Ishikawa (cell line): ENCODE measurements at regions not wholly inside any gene's neighbourhood (a gene's known extent, or its start where the extent isn't known, plus 50 kb on each side); places are given as distances from the start of the nearest gene placed in this dataset.

Experiments used
- CEBPB ChIP-seq: IDR thresholded peaks from 2 replicates; pipeline ENCODE4 v1.6.1; 2012
- CREB1 ChIP-seq: IDR thresholded peaks from 2 replicates; pipeline ENCODE4 v1.6.1; 2012; ENCODE audit warnings: low read depth
- EGR1 ChIP-seq: IDR thresholded peaks from 2 replicates; pipeline ENCODE4 v1.6.1; 2012
- EP300 ChIP-seq: IDR thresholded peaks from 2 replicates; pipeline ENCODE4 v1.6.1; 2012; ENCODE audit warnings: borderline replicate concordance
- FOXM1 ChIP-seq: IDR thresholded peaks from 2 replicates; pipeline ENCODE4 v1.6.1; 2012; ENCODE audit warnings: low read depth, borderline replicate concordance
- NFIC ChIP-seq: IDR thresholded peaks from 2 replicates; pipeline ENCODE4 v1.6.1; 2012
- RAD21 ChIP-seq: IDR thresholded peaks from 2 replicates; pipeline ENCODE4 v1.6.1; 2012; ENCODE audit warnings: low read depth
- TAF1 ChIP-seq: IDR thresholded peaks from 2 replicates; pipeline ENCODE4 v1.6.1; 2012; ENCODE audit warnings: low read depth, mild to moderate bottlenecking
- TCF12 ChIP-seq: IDR thresholded peaks from 2 replicates; pipeline ENCODE4 v1.6.1; 2012; ENCODE audit warnings: low read depth
- TEAD4 ChIP-seq: IDR thresholded peaks from 2 replicates; pipeline ENCODE4 v1.6.1; 2012
- YY1 ChIP-seq: IDR thresholded peaks from 2 replicates; pipeline ENCODE4 v1.6.1; 2012; ENCODE audit warnings: low read depth
- ZBTB7A ChIP-seq: IDR thresholded peaks from 2 replicates; pipeline ENCODE4 v1.6.1; 2012; ENCODE audit warnings: low read depth
- TF ChIP-seq, protein P1 (sequence below): IDR thresholded peaks from 2 replicates; pipeline ENCODE4 v1.6.1; 2012; ENCODE audit warnings: low read depth, mild to moderate bottlenecking
- TF ChIP-seq, protein P2 (sequence below): IDR thresholded peaks from 2 replicates; pipeline ENCODE4 v1.6.1; 2012

DNA sequence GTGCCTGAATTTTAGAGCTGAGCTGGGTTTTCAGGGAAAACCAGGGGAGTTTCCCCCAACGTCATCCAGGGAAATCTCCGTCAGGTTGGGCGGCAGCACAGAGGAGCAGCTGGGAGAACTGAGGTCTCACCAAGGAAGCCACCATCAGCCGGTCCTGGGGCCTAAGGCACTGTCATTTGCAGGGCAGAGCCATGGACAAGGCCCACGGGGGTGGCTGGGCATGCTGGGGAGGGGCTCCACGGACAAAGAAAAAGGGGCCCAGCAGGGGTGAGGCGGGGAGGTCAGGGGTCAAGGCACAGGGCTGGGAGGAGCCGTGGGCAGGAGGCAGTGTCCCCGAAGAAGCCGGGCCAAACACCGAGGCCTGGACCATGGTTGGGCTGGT is 109.8 kb downstream of the HMX1 start:
- TF ChIP-seq FOXM1 (no peak), RAD21 (no peak), EP300 (no peak), EGR1 (no peak), CREB1 (no peak)
- TF ChIP-seq, protein P1, sequence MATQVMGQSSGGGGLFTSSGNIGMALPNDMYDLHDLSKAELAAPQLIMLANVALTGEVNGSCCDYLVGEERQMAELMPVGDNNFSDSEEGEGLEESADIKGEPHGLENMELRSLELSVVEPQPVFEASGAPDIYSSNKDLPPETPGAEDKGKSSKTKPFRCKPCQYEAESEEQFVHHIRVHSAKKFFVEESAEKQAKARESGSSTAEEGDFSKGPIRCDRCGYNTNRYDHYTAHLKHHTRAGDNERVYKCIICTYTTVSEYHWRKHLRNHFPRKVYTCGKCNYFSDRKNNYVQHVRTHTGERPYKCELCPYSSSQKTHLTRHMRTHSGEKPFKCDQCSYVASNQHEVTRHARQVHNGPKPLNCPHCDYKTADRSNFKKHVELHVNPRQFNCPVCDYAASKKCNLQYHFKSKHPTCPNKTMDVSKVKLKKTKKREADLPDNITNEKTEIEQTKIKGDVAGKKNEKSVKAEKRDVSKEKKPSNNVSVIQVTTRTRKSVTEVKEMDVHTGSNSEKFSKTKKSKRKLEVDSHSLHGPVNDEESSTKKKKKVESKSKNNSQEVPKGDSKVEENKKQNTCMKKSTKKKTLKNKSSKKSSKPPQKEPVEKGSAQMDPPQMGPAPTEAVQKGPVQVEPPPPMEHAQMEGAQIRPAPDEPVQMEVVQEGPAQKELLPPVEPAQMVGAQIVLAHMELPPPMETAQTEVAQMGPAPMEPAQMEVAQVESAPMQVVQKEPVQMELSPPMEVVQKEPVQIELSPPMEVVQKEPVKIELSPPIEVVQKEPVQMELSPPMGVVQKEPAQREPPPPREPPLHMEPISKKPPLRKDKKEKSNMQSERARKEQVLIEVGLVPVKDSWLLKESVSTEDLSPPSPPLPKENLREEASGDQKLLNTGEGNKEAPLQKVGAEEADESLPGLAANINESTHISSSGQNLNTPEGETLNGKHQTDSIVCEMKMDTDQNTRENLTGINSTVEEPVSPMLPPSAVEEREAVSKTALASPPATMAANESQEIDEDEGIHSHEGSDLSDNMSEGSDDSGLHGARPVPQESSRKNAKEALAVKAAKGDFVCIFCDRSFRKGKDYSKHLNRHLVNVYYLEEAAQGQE = no peak
- TF ChIP-seq, protein P2, sequence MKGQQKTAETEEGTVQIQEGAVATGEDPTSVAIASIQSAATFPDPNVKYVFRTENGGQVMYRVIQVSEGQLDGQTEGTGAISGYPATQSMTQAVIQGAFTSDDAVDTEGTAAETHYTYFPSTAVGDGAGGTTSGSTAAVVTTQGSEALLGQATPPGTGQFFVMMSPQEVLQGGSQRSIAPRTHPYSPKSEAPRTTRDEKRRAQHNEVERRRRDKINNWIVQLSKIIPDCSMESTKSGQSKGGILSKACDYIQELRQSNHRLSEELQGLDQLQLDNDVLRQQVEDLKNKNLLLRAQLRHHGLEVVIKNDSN = no peak

DNA sequence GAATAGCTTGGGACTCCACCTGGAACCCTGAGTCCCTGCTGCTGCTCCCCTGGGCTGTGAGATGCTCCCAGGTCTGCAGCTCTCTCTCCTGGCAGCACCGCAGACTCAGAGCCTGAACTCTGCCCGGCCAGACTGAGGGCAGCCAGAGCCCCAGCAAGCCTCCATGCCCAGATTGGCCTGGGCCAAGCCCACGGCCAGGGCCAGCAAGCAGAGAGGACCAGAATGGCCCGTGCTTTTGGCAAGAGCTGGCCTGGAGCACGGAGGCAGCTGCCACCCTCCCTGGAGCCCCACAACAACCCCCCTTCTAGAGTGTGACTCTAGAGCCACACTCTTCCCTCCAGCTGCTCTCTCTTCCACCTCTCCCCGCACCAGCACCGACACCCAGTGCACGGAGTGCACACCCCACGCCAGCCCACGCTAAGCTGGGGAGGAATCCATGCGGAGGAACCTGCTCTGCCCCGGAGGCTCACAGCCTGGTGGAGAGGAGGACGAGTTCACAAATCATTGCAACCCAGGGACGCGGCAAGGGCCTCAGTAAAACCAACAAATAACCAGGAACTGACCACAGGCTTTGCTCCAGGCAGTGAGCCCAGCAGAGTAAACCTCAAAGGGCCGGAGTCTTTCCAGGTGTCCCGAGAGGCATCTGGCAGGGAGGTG is 110.3 kb downstream of the HMX1 start:
- TF ChIP-seq TAF1 (no peak), NFIC (no peak), CREB1 (no peak)
- TF ChIP-seq, protein P2 = no peak

DNA sequence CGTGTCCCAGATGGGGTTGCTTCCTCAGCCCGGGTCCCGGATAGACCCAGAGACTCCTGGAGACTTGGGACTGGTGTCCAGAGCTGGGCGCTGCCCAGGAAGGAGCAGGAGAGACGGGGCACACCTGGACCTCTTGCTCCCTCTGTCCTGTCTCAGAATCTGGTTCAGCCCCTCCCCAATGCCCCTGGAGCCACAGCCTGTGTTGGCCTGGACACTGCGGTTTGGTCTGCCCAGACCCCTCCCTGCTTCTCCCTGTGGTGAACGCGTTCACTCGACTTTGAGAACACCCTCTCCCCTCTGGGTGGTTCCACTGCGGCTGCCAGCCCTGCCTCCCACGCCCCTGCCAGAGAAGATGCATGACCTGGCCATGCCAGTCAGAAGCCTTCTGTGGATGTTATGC is 111.1 kb downstream of the HMX1 start:
- TF ChIP-seq EGR1 = no peak
- no peak for TF ChIP-seq CEBPB
- no peak for TF ChIP-seq FOXM1
- no peak for TF ChIP-seq RAD21
- TF ChIP-seq, protein P1 = no peak
- no peak for TF ChIP-seq TEAD4
- TF ChIP-seq YY1 = no peak
- no peak for TF ChIP-seq TCF12

DNA sequence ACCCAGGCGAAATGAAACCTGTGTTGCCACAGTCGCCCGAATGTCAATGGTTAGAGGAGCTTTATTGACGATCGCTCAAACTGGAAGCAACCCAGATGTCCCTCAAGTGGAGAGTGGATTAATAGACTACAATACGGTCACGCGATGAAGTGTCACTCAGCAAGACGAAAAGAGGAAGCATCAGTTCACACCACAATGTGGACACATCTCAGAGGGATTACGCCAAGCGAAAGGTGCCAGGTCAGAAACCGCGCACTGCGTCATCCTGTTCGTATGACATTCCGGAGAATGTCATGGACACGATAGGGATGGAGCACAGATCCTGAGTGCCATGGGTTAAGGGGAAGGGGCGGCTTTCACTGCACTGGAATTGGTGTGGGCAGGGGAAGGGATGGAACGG is 111.7 kb downstream of the HMX1 start:
- TF ChIP-seq EGR1 = no peak
- TF ChIP-seq YY1 = no peak
- TF ChIP-seq, protein P2 = no peak
- TF ChIP-seq, protein P1 = no peak
- TF ChIP-seq CEBPB = no peak
- TF ChIP-seq ZBTB7A = no peak
- TF ChIP-seq NFIC = no peak

DNA sequence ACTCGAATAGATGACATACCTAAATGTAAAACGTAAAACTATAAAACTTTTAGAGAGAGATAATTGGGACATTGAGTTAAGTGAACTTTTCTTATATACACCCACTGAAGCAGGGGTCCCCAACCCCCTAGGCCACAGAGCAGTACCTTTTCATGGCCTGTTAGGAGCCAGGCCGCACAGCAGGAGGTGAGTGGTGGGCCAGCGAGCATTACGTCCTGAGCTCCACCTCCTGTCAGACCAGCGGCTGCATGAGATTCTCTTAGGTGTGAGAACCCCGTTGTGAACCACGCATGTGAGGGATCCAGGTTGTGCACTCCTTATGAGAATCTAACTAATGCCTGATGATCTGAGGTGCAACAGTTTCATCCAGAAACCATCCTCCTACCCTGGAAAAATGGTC is 114.8 kb downstream of the HMX1 start:
- TF ChIP-seq NFIC (no peak), TAF1 (no peak), YY1 (no peak), FOXM1 (no peak), CREB1 (no peak), EP300 (no peak), EGR1 (no peak)
- TF ChIP-seq, protein P1 = no peak
